ENCODE measurements at regions not wholly inside any gene's neighbourhood (a gene's known extent, or its start where the extent isn't known, plus 50 kb on each side); places are given as distances from the start of the nearest gene placed in this dataset.
"Not testable (repeated sequence)": the region's sequence is repeated elsewhere in the genome, so short reads cannot be mapped to it uniquely, and the experiment has no call there.

GRCh38 chr1:65581119-65581518 is 160.7 kb downstream of the LEPR start:
- in situ Hi-C loops (cut with MboI; ENCODE audit: low sequenced_read_pairs) = no loop called here

DNA sequence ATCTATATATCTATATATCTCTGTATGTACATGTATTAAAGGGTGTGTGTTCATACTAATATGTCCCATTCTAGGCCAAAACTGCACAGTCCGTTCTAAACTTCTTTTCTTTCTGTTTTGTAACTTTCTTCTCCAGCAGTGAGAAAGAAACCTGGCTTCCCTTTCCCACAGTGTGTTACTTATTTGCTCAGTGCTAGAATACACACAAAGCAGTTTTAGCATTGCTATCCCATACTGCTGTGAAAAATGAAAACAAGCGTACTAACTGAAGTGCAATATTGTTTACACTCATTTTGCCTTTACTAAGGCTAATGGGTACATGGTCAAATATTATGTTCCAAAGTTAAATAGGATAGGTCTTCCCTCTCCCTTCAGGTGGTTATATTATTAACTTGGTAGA is 163.9 kb downstream of the LEPR start:
- in situ Hi-C loops (cut with MboI; ENCODE audit: low sequenced_read_pairs) = no loop called here

DNA sequence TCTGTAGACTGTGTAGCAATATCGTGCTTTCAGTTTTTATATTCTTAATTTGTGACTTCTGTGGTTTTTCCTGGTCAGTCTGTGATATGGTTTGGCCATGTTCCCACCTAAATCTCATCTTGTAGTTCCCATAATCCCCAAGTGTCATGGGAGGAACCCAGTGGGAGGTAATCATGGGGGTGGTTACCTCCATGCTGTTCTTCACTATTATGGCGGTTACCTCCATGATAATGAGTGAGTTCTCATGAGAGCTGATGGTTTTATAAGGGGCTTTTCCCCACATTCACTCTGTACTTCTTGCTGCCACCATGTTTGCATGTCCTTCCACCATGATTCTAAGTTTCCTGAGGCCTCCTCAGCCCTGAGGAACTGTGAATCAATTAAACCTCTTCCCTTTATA is 169.8 kb downstream of the LEPR start:
- in situ Hi-C loops (cut with MboI; ENCODE audit: low sequenced_read_pairs) = no loop called here

GRCh38 chr1:65593516-65593915 is 173.0 kb downstream of the LEPR start:
- in situ Hi-C loops (cut with MboI; ENCODE audit: low sequenced_read_pairs) = no loop called here

GRCh38 chr1:65595724-65596123 is 175.3 kb downstream of the LEPR start:
- in situ Hi-C loops (cut with MboI; ENCODE audit: low sequenced_read_pairs) = no loop called here

DNA sequence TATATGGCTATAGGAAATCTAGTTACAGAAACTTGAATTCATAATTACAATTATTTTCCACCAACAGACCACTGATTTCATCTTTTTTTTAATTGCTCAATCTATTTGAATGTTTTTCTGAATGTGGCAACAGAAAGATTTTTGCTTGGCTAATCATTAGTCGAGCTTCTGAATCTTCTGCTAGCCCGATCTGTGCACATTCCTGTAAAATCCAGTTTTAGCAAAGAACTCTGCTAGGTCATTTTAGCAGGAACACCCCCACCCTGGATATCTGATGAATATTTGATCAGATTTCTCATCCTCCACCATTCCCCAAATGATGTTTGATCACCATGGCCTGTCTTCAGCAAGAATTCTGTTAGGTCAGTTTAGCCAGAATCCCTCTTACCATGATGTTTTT is 176.3 kb downstream of the LEPR start:
- in situ Hi-C loops (cut with MboI; ENCODE audit: low sequenced_read_pairs) = no loop called here

- in situ Hi-C loops (cut with MboI; ENCODE audit: low sequenced_read_pairs) = no loop called here
Measured at GRCh38 chr1:65605621-65606020, 185.2 kb downstream of the LEPR start.

DNA sequence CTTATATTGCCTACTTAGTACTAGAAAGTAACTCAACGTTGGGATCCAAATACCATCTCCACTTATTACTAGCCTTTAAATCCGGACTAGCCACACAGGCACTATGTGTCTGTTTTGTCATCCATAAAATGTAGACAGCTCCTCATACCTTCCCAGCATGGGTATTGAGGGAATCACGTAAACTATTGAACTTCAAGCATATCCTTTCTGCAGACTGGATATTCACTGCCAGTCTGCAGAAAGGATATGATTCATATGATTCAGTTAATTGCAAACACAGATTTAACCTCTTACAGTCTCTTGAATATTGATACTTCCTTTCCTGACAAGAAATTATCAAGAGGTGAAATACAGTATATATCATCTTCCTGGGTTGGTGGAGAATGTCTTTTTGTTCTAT is 186.0 kb downstream of the LEPR start:
- in situ Hi-C loops (cut with MboI; ENCODE audit: low sequenced_read_pairs) = no loop called here

- in situ Hi-C loops (cut with MboI; ENCODE audit: low sequenced_read_pairs) = no loop called here
Measured at GRCh38 chr1:65613884-65614283, 178.8 kb upstream of the PDE4B start.

DNA sequence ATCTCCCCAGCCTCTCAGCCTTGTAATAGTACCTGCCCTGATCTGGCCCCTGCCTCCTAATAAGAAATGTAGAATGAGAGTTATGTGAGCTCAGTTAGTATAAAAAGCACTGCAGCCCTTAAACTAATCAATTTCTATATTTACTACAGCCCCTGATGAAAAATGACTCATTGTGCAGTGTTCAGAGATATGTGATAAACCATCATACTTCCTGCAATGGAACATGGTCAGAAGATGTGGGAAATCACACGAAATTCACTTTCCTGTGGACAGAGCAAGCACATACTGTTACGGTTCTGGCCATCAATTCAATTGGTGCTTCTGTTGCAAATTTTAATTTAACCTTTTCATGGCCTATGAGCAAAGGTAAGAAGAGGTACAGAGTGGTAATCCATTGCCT is 176.8 kb upstream of the PDE4B start:
- in situ Hi-C loops (cut with MboI; ENCODE audit: low sequenced_read_pairs) = no loop called here

- in situ Hi-C loops (cut with MboI; ENCODE audit: low sequenced_read_pairs) = not testable (repeated sequence)
Measured at GRCh38 chr1:65621721-65622120, 171.0 kb upstream of the PDE4B start.

DNA sequence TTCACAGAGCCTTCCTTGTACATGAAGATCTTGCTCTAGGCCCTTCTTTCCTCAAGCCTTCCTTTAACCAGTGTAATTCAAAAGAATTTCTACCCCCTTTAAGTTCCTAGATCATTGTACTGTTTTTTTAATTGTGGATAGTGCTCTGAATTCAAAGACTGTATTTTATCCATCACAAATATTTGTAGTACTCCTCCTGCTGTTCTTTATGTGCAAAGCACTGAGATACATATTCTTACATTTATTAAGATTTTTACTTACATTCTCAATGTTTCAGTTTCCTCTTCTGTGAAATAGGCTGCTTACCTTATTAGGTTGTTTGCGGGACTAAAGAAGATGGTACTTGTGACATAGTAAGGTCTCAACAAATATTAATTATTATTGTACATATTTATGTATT is 168.8 kb upstream of the PDE4B start:
- in situ Hi-C loops (cut with MboI; ENCODE audit: low sequenced_read_pairs) = no loop called here

GRCh38 chr1:65625528-65625927 is 167.2 kb upstream of the PDE4B start:
- in situ Hi-C loops (cut with MboI; ENCODE audit: low sequenced_read_pairs) = no loop called here

DNA sequence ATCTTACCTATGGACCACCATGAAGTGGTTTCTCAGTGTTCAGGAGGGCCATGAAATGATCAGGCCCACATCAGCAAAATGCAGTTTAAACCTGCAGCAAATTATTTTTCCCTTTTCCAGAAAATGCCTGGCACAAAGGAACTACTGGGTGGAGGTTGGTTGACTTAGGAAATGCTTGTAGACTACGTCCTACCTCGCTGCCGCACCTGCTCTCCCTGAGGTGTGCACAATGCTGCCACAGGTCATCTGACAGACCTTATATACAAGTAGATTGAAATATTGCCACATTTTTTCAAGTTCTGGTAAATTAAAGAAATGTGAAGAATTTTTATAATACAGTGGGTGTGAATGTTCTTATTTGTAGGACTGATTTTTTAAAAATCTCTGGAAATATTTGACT is 166.7 kb upstream of the PDE4B start:
- in situ Hi-C loops (cut with MboI; ENCODE audit: low sequenced_read_pairs) = no loop called here

DNA sequence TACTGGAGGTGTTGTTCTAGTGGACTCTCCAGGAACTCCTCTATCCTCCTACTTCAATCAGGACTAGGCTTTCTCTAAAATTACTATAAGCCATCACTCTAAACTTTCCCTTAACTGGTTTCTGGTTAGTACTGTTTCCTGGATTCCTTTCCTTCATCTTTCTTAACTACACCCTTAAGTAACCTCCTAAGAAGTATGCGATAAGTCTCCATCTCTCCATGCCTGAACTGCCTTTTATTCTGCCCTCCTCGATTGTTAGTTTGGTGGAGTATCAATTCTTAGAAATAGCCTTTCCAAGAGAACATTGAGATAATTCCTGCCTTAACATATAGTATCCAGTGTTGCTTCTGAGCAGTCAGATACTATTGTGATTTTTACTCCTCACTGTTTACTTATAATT is 162.9 kb upstream of the PDE4B start:
- in situ Hi-C loops (cut with MboI; ENCODE audit: low sequenced_read_pairs) = no loop called here

DNA sequence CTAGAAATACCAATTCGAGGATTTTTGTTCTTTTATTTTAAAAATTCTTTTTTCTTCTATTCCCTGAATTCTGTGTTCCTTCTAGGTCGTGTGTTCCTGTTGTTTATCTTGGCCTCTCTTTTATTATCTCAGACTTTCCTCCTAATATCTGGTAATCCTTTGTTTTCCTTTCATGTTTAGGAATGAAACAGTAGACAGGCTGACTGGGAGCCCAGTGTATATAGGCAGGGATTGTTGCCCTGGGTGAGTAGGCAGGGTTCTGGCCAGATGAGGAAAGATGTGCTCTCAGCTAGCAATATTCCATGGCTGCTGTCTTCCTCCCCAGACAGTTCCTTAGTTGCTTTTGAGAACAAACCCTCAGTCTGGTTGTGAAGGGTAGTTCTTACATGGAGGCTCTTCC is 161.8 kb upstream of the PDE4B start:
- in situ Hi-C loops (cut with MboI; ENCODE audit: low sequenced_read_pairs) = no loop called here

- in situ Hi-C loops (cut with MboI; ENCODE audit: low sequenced_read_pairs) = no loop called here
Measured at GRCh38 chr1:65632235-65632634, 160.5 kb upstream of the PDE4B start.

DNA sequence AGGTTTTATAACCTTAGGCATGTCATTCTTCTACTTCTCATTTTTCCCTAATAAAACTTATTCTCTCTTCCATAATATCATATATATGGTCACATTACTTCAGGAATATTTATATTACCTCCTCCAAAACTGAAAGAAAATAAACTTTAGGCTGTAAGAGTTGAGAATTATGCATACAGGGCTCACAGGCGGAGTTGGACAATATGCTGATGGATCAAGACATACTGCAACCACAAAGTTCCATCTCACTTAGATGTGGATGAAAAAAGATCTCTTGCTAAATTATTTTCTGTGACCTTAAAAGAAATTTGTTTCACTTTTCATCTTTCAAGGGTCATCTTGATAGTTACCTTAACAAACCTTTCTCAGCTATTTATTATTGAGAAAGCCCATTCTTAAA is 152.6 kb upstream of the PDE4B start:
- in situ Hi-C loops (cut with MboI; ENCODE audit: low sequenced_read_pairs) = no loop called here

DNA sequence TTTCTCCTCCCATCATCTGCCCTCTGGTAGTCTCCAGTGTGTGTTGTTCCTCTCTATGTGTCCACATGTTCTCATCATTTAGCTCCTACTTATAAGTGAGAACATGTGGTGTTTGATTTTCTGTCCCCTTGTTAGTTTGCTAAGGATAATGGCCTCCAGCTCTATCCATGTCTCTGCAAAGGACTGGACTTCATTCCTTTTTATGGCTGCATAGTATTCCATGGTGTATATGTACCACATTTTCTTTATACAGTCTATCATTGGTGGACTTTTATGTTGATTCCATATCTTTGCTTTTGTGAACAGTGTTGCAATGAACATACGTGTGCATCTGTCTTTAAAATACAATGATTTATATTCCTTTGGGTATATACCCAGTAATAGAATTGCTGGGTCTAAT is 143.5 kb upstream of the PDE4B start:
- in situ Hi-C loops (cut with MboI; ENCODE audit: low sequenced_read_pairs) = not testable (repeated sequence)

DNA sequence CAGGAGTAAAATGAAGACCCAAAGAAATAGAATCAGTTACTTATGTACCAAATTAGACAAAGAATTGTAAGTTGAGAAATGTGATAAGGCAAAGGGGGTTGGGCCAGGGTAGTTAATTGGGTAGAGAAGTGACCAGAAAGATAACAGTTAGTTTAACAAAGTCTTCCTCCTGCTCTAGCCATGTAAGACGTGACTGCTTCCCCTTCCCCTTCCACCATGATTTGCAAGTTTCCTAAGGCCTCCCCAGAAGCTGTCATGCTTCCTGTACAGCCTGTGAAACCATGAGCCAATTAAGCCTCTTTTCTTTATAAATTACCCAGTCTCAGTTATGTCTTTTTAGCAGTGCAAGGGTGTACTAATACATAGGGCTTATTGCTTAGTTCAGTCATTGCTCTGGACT is 142.0 kb upstream of the PDE4B start:
- in situ Hi-C loops (cut with MboI; ENCODE audit: low sequenced_read_pairs) = no loop called here

GRCh38 chr1:65654526-65654925 is 138.2 kb upstream of the PDE4B start:
- in situ Hi-C loops (cut with MboI; ENCODE audit: low sequenced_read_pairs) = not testable (repeated sequence)

GRCh38 chr1:65657609-65658008 is 135.1 kb upstream of the PDE4B start:
- in situ Hi-C loops (cut with MboI; ENCODE audit: low sequenced_read_pairs) = not testable (repeated sequence)

- in situ Hi-C loops (cut with MboI; ENCODE audit: low sequenced_read_pairs) = no loop called here
Measured at GRCh38 chr1:65658122-65658521, 134.6 kb upstream of the PDE4B start.

DNA sequence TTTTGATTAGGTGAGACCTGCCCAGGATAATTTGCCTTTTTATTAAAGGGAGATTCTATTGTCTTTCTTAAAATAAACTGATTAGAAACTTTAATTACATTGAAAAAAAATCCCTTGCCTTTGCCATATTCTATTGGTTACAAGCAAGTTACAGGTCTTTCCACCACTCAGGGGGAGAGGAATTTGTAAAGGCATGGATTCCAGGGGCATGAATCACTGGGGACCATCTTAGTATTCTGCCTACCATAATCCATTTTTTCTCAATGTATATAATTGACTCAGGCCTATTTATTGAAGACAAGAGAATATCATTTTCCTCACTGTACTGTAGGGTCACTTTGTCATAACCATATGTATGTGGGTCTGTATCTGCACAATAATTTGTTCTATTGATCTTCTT is 124.3 kb upstream of the PDE4B start:
- in situ Hi-C loops (cut with MboI; ENCODE audit: low sequenced_read_pairs) = no loop called here

Measured in HL-60/S4 (cell line).